A673 (cell line): ENCODE measurements at regions not wholly inside any gene's neighbourhood (a gene's known extent, or its start where the extent isn't known, plus 50 kb on each side); places are given as distances from the start of the nearest gene placed in this dataset.

Experiments
- BruUV-seq: library from RNA; stranded (reverse); fragments of 400-500 nt; replicated peaks from 2 replicates; lab custom pipeline; 2021; lab: Mats Ljungman, UMichigan
- CTCF ChIA-PET: fragments of 300-600 bp; sonication (Branson Sonifier 250); formaldehyde crosslinking; loops from one replicate; lab custom pipeline; 2022; ENCODE audit warnings: antibody characterized with exemption; lab: Charles Lee
- POLR2A ChIA-PET: fragments of 300-600 bp; sonication (Branson Sonifier 250); formaldehyde crosslinking; loops from one replicate; lab custom pipeline; 2022; ENCODE audit warnings: antibody characterized with exemption; ENCODE audit not compliant: low non-redundant PET; lab: Charles Lee
- DNase-seq: peaks from one replicate; pipeline ENCODE4 v3.0.0-alpha.2; 2015; ENCODE audit warnings: low spot score
- H3K27ac ChIP-seq: fragments of 200-600 bp; sonication (generic); 2 replicates; pipeline ENCODE4 v1.5.1; 2016; ENCODE audit warnings: mixed run types, low read depth, mild to moderate bottlenecking, mixed read lengths, antibody characterized with exemption, low read length; ENCODE audit not compliant: poor library complexity, severe bottlenecking
- H3K27me3 ChIP-seq: fragments of 200-600 bp; sonication (generic); replicated peaks from 2 replicates; pipeline ENCODE4 v1.6.1; 2017; ENCODE audit warnings: mixed run types, low read depth, mild to moderate bottlenecking, mixed read lengths, antibody characterized with exemption, low read length; ENCODE audit not compliant: insufficient read depth, poor library complexity
- H3K36me3 ChIP-seq: fragments of 200-600 bp; sonication (generic); 2 replicates; pipeline ENCODE4 v1.6.1; 2016; ENCODE audit warnings: mixed run types, mild to moderate bottlenecking, mixed read lengths, antibody characterized with exemption, low read length; ENCODE audit not compliant: insufficient read depth, poor library complexity, severe bottlenecking
- H3K4me1 ChIP-seq: fragments of 200-600 bp; sonication (generic); 2 replicates; pipeline ENCODE4 v1.6.1; 2017; ENCODE audit warnings: mixed run types, mild to moderate bottlenecking, mixed read lengths, antibody characterized with exemption, low read length; ENCODE audit not compliant: insufficient read depth, poor library complexity, severe bottlenecking
- H3K4me3 ChIP-seq: fragments of 200-600 bp; sonication (generic); 2 replicates; pipeline ENCODE4 v1.5.1; 2016; ENCODE audit warnings: low read depth, mixed run types, mild to moderate bottlenecking, mixed read lengths, low read length; ENCODE audit not compliant: poor library complexity, severe bottlenecking
- H3K9me3 ChIP-seq: fragments of 200-600 bp; sonication (generic); 2 replicates; pipeline ENCODE4 v1.6.1; 2016; ENCODE audit warnings: mixed run types, low read depth, mild to moderate bottlenecking, mixed read lengths, antibody characterized with exemption, low read length; ENCODE audit not compliant: poor library complexity, severe bottlenecking
- CTCF ChIP-seq: fragments of 300-800, 200-600 bp; sonication (generic); conservative IDR thresholded peaks from 2 replicates; pipeline ENCODE4 v1.5.1; 2017; ENCODE audit warnings: low read depth, mild to moderate bottlenecking, antibody characterized with exemption, low read length, moderate library complexity, mixed read lengths
- EZH2 ChIP-seq: fragments of 200-600 bp; sonication (generic); IDR thresholded peaks from 2 replicates; pipeline ENCODE4 v1.6.1; 2017; ENCODE audit warnings: borderline replicate concordance, low read depth, mild to moderate bottlenecking, mixed read lengths, antibody characterized with exemption, low read length; ENCODE audit not compliant: poor library complexity, severe bottlenecking
- intact Hi-C: fragments of 100-400 bp; cut with micrococcal nuclease; formaldehyde crosslinking; loops from one replicate; pipeline ENCODE4 v1.10.0; 2022; ENCODE audit not compliant: unreplicated experiment

DNA sequence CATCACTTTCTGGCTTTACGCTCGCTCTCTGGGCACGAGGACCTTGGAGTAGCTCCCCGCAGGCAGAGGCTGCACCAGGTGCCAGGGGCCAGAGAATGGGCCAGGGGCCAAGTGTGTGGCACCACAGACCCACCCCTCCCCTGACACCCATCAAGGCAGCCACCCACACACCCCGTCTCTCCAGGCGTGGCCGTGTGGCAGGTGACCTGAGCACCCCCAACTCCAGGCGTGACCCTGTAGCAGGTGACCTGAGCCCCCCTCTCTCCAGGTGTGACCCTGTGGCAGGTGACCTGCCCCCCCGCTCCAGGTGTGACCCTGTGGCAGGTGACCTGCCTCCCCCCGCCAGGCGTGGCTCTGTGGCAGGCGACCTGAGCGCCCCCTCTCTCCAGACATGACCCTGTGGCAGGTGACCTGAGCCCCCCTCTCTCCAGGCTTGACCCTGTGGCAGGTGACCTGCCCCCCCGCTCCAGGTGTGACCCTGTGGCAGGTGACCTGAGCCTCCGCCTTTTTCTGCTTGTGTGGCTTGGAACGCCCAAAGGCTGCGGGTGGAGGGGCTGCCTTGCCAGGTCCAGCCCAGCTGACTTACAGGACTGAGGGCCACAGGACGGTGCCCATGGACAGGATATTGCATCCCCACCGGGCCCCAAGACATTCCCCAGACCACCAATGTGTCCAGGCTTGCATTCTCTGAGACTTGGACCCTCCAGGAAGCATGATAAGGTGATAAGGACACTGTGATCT is 667.2 kb downstream of the BRD1 start:
- ChIA-PET POLR2A (no interaction called here), CTCF (no interaction called here)
- Histone ChIP-seq H3K27ac (no peak overlapping the region), H3K9me3 (no peaks in the 10 kb centered on the region), H3K4me3 (no peak overlapping the region), H3K36me3 (no peaks in the 10 kb centered on the region), H3K4me1 (no peaks in the 10 kb centered on the region), H3K27me3 (no peaks in the 10 kb centered on the region)
- TF ChIP-seq EZH2, result no peak
- no peak for TF ChIP-seq CTCF
- intact Hi-C loops, result no loop called here
- no TSS peak for BruUV-seq
- DNase-seq, result no peak

- ChIA-PET CTCF (no interaction called here), POLR2A (no interaction called here)
- TF ChIP-seq CTCF (no peak), EZH2 (no peak)
- Histone ChIP-seq H3K27ac (no peak overlapping the region), H3K27me3 (no peaks in the 10 kb centered on the region), H3K36me3 (no peaks in the 10 kb centered on the region), H3K9me3 (no peaks in the 10 kb centered on the region), H3K4me1 (no peaks in the 10 kb centered on the region), H3K4me3 (no peak overlapping the region)
- no peak for DNase-seq
- intact Hi-C loops, result no loop called here
- no TSS peak for BruUV-seq
These were observed 668.0 kb downstream of the BRD1 start for GRCh38 chr22:49159711-49160110.

DNA sequence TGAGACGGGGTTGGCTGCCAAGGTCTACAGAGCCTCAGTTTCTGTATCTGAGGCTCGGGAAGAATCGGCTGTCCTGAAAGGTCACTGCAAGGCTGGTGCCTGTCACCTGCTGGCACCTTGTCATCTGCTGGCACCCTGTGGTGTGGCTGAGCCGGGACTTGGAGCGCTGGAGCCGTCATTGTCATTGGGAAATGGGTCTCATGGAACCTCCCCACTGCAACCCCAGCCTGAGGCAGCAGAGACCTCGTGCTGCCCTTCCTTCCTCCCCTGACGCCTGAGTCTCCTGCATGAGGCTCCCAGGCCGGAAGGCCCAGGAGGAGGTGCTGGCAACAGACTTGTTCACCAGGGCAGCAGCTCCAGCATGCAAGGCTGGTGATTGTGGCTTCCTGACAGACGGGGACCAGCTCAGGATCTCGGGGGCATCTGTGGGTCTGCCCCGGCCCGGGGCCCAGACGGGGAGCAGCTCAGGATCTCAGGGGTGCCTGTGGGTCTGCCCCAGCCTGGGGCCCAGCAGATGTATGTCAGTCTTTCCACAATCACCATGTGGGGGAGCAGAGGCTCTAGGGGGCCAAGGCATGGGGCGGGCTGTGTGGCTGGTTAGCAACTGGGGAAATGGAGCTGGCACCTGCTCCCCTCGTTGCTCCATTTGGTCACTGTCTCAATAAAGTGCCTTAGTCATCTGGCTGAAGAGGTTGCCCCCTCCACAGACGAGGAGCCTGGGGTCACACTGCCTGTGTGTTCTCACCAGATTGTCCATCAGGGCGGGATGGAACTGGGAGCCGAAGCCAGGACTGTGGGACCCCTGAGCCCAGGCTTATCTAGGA is 668.7 kb downstream of the BRD1 start:
- intact Hi-C loops, result no loop called here
- no peak for DNase-seq
- BruUV-seq, result no TSS peak
- Histone ChIP-seq H3K36me3 (no peaks in the 10 kb centered on the region), H3K27ac (no peak overlapping the region), H3K4me3 (no peak overlapping the region), H3K4me1 (no peaks in the 10 kb centered on the region), H3K27me3 (no peaks in the 10 kb centered on the region), H3K9me3 (no peaks in the 10 kb centered on the region)
- CTCF ChIA-PET, result no interaction called here
- no peak for TF ChIP-seq CTCF
- TF ChIP-seq EZH2, result no peak
- POLR2A ChIA-PET, result no interaction called here
